ENCODE measurements at regions not wholly inside any gene's neighbourhood (a gene's known extent, or its start where the extent isn't known, plus 50 kb on each side); places are given as distances from the start of the nearest gene placed in this dataset.
"Not testable (repeated sequence)": the region's sequence is repeated elsewhere in the genome, so short reads cannot be mapped to it uniquely, and the experiment has no call there.

DNA sequence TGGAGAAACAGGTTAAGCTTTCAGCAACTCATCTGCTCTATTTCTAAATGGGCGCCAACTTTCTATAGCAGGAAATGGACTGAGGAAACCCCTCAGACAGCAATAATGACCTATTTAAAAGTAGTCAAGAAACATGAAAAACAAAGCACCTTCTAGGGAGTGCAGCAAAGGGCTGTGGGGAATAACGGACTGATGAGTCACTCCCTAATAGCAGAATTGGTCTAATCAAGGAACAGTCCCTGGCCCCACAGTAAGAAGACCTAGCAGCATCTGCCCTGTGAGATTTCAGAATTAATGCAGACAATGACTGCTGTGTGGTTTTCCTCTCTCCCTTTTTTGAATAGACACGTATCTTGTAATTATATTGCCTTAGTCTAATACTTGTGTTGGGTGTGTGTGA is 602.9 kb downstream of the IPMK start:
- Histone ChIP-seq H3K4me3 (no peak overlapping the region), H3K4me1 (no peaks in the 10 kb centered on the region), H3K27ac (no peak overlapping the region), H3K36me3 (no peaks in the 10 kb centered on the region), H3K9me3 (replicated peaks) (no peaks in the 10 kb centered on the region), H3K27me3 (no peaks in the 10 kb centered on the region)
- DNase-seq: no peak

DNA sequence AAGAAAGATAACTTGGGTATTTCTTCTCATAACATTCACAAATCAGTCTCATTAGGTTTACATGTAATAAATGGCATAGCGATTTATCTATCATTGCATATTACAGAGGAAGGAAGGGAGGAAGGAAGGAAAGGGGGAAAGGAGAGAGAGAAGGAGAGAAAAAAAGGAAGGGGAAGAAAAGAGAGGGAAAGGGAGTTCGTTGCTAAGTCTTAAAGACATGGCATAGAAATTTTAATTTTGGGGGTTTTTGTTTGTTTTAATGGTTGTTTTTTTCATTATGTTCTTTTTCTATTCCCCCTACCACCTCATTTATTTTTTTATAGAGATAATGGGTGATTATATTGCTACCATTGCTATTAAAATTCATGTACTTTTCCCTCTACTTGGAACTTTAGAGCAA is 604.3 kb downstream of the IPMK start:
- Histone ChIP-seq H3K4me3 (no peak overlapping the region), H3K9me3 (replicated peaks) (no peaks in the 10 kb centered on the region), H3K4me1 (no peaks in the 10 kb centered on the region), H3K36me3 (no peaks in the 10 kb centered on the region), H3K27me3 (no peaks in the 10 kb centered on the region), H3K27ac (no peak overlapping the region)
- no peak for DNase-seq

DNA sequence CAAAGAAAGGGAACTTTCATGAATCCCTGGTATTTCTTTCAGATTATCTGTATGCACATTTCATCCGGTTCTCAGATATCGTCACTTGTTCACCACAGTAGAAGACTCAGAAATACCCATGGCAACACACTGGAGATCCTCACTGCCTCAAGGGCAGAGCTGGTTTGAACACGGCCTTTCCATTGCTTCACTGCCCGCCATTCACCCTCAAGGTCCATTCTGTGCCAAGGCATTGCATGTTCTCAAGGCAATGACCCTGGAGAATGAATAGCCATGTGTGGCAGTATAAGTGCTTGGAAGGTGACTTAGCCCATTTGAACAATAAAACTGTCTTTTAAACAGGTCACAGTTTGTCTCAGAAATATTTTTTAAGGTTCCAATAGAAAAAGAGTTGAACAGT is 606.5 kb downstream of the IPMK start:
- no peak for DNase-seq
- no peaks in the 10 kb centered on the region for H3K9me3 ChIP-seq (replicated peaks)
- H3K4me3 ChIP-seq: no peak overlapping the region
- H3K36me3 ChIP-seq: no peaks in the 10 kb centered on the region
- H3K4me1 ChIP-seq: no peaks in the 10 kb centered on the region
- no peaks in the 10 kb centered on the region for H3K27me3 ChIP-seq
- no peak overlapping the region for H3K27ac ChIP-seq

DNA sequence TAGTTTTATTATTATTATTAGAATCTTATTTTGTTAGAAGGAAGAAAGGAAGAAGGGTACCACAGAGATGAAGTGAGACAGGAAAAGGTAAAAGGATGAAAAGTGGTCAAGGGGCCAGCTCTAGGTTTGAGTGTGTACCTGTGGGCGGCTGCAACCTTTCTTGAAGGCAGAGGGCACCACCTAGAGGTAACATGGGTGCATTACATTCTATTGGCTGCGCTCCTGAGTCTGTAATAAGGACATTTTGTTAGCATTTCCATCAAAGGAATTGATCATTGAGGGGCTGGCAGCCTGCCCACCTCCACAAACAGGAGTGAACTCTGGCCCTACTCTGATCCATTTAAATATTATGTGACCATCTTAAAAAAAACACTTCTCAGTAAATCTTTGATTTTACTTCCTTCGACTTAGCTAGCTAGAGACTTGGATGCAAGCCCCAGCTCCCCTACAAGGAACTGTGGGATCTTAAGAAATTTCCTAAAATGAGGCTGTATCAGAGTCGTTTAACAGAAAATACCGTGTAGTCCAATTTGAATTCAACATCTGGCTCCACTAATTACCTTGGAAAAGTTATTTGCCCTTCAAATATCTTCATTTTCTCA is 610.4 kb downstream of the IPMK start:
- Histone ChIP-seq H3K4me1 (no peaks in the 10 kb centered on the region), H3K9me3 (replicated peaks) (no peaks in the 10 kb centered on the region), H3K27ac (no peak overlapping the region), H3K4me3 (no peak overlapping the region), H3K36me3 (no peaks in the 10 kb centered on the region), H3K27me3 (no peaks in the 10 kb centered on the region)
- peak; percentile 9 to 67 for DNase-seq

DNA sequence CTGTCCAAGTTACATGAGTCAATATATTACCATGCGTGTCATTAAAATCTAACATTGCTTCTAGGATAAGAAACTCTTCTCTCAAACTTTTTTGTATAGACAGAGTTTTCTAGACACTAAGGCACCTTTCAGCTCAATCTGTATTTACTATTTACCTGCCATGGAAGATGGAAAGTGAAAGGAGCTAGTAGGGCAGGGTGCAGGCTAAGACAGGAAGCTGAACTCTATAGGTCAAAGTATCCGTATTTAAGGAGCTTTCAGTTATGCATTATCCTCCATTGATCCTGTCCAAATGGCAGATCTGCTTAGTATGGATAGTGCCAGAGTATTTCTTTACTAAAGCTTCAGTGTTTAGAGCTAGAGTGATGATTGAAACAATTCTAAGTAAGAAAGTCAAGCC is 612.8 kb downstream of the IPMK start:
- no peaks in the 10 kb centered on the region for H3K27me3 ChIP-seq
- no peak for DNase-seq
- H3K4me1 ChIP-seq: no peaks in the 10 kb centered on the region
- no peaks in the 10 kb centered on the region for H3K9me3 ChIP-seq (replicated peaks)
- H3K4me3 ChIP-seq: no peak overlapping the region
- no peak overlapping the region for H3K27ac ChIP-seq
- no peaks in the 10 kb centered on the region for H3K36me3 ChIP-seq

DNA sequence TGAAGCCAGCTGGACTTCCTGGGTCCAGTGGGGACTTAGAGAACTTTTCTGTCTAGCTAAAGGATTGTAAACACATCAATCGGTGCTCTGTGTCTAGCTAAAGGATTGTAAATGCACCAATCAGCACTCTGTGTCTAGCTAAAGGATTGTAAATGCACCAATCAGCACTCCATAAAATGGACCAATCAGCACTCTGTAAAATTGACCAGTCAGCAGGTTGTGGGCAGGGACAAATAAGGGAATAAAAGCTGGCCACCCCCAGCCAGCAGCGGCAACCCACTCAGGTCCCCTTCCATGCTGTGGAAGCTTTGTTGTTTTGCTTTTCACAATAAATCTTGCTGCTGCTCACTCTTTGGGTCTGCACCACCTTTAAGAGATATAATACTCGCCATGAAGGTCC is 622.6 kb downstream of the IPMK start:
- H3K4me3 ChIP-seq; H3K4me1 ChIP-seq; DNase-seq; H3K27me3 ChIP-seq; H3K27ac ChIP-seq; H3K9me3 ChIP-seq (replicated peaks); H3K36me3 ChIP-seq: not testable (repeated sequence)

DNA sequence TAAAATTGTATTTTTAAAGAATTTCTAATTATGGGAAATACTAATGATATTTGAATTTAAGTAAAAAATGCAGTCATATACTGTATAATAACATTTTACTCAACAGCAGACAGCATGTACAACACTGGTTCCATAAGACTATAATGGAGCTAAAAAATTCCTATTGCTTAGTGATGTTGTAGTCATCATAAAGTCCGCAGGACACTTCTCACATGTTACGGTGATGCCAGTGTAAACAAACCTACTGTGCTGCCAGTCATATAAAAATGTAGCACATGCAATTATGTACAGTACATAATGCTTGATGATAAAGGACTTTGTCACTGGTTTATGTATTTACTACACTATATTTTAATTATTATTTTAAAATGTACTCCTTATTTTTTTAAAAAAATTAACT is 629.3 kb downstream of the IPMK start:
- Histone ChIP-seq H3K27ac (no peak overlapping the region), H3K4me1 (no peaks in the 10 kb centered on the region), H3K4me3 (no peak overlapping the region), H3K36me3 (no peaks in the 10 kb centered on the region), H3K27me3 (no peaks in the 10 kb centered on the region), H3K9me3 (replicated peaks) (no peaks in the 10 kb centered on the region)
- no peak for DNase-seq

DNA sequence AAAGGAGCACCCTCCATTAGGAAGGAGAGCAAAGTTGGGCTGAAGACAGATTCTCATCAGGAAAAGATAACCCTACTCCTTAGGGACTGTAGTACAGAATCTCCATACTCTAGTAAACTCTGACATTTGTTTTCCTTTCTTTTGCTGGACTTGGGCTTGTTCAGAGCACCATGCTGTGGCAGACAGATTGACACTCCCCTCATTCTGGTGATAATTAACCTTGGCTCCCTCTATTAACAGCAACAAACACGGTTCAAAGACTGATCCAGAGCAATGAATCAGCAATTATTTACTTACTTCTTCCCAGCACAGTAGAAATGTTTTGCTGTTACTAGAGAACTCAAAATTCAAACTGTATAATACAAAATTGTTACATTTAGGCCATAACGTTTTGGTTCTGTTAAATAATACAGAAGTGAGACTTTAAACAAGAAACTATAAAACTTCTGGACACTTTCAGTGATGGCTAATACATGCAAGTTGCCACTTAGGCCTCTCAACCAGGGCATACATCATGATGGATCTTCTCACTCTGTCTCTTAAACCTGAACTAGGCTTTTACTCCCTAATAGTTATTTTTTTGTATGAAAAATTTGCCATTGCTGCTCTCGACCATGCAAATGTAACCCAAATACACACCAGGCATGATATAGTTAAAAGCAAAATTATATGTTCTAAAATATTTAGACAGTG is 639.0 kb downstream of the IPMK start:
- Histone ChIP-seq H3K4me3 (no peak overlapping the region), H3K27me3 (no peaks in the 10 kb centered on the region), H3K9me3 (replicated peaks) (no peaks in the 10 kb centered on the region), H3K27ac (no peak overlapping the region), H3K4me1 (no peaks in the 10 kb centered on the region), H3K36me3 (no peaks in the 10 kb centered on the region)
- no peak for DNase-seq

DNA sequence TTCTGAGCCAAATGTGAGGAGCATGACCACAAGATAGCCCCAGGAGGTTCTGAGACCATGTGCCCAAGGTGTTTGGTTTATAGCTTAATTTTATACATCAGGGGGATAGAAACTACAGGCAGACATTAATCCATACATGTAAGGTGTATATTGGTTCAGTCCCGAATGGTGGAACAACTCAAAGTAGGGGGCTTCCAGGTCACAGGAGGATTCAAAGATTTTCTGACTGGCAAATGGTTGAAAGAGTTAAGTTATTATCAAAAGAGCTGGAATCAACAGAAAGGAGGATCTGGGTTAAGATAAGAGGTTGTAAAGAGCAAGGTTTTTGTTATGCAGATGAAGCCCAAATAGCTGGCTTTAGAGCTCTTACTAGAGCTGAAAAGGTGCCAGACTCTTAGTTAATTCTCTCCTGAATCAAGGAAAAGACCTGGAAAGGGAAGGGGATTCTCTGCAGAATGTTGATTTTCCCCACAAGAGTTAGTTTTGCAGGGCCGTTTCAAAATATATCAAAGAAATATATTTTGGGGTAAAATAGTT is 640.0 kb downstream of the IPMK start:
- Histone ChIP-seq H3K4me3 (no peak overlapping the region), H3K4me1 (no peaks in the 10 kb centered on the region), H3K27me3 (no peaks in the 10 kb centered on the region), H3K36me3 (no peaks in the 10 kb centered on the region), H3K27ac (no peak overlapping the region), H3K9me3 (replicated peaks) (no peaks in the 10 kb centered on the region)
- DNase-seq: no peak

DNA sequence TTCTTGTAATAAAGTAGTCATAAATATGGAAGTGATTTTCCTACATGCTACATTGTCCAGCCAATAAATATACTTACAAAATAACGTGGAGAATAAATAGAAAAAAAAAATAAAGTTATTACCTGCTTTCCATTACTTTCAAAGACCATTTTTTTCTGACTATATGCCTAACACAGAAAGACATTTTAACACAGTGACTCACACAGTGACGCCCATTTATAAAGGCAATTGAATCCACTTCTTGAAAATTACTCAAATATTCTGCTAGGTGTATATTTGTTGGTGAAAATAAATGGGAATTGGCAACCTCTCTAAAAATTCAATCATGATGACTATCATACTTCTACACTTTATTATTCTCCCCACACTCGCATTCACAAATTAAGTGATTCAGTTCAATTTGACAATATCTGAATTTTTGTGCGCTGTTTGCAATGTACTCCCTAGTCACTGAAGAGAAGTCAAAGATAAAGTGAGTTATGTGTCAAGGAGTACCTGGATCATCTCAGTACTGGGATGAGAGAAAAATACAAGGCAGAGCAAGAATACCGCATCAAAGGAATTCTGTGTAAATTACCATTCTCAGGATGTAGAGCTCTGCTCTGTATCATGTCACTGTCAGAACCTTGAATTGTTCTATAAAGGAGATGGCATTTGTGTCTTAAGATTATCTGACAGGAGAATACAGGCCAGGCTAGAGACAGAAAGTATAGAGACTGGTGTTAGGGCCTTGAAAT is 642.7 kb downstream of the IPMK start:
- no peak for DNase-seq
- Histone ChIP-seq H3K9me3 (replicated peaks) (no peaks in the 10 kb centered on the region), H3K4me1 (no peaks in the 10 kb centered on the region), H3K27ac (no peak overlapping the region), H3K36me3 (no peaks in the 10 kb centered on the region), H3K27me3 (no peaks in the 10 kb centered on the region), H3K4me3 (no peak overlapping the region)

DNA sequence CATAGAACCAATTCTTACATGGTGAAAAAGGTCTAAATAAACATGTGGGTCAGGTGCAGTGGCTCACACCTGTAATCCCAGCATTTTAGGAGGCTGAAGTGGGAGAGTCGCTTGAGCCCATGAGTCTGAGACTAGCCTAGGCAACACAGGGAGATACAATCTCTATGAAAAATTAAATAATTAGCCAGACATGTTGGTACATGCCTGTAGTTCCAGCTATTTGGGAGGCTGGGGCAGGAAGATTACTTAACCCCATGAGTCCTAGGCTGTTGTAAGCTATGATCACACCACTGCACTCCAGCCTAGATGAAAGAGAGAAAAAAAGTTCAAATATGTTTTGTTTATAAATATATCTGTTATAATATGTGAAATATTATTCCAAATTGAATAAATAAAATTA is 643.6 kb downstream of the IPMK start:
- DNase-seq: no peak
- no peaks in the 10 kb centered on the region for H3K4me1 ChIP-seq
- H3K4me3 ChIP-seq: no peak overlapping the region
- no peak overlapping the region for H3K27ac ChIP-seq
- H3K36me3 ChIP-seq: no peaks in the 10 kb centered on the region
- no peaks in the 10 kb centered on the region for H3K9me3 ChIP-seq (replicated peaks)
- H3K27me3 ChIP-seq: no peaks in the 10 kb centered on the region

DNA sequence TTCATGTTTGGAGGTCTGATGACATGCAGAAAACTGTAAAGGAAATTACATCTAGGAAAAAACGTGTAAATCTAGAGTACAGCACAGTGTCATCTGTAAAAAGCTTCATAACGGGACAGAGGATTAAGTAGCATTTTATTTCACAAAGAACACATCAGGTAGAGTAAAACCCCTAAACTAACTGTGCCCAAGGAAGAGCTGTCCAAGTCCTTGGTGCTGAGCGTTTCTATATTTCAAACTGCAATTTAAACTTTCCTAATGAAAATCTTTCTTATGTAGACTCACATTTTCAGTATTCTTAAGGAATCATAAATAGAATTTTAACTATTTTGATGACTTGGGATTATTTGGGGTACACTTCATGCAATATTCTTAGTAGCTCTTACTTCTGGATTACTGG is 646.2 kb downstream of the IPMK start:
- DNase-seq: no peak
- H3K27me3 ChIP-seq: no peaks in the 10 kb centered on the region
- H3K4me1 ChIP-seq: no peaks in the 10 kb centered on the region
- no peak overlapping the region for H3K27ac ChIP-seq
- H3K9me3 ChIP-seq (replicated peaks): no peaks in the 10 kb centered on the region
- no peaks in the 10 kb centered on the region for H3K36me3 ChIP-seq
- H3K4me3 ChIP-seq: no peak overlapping the region

DNA sequence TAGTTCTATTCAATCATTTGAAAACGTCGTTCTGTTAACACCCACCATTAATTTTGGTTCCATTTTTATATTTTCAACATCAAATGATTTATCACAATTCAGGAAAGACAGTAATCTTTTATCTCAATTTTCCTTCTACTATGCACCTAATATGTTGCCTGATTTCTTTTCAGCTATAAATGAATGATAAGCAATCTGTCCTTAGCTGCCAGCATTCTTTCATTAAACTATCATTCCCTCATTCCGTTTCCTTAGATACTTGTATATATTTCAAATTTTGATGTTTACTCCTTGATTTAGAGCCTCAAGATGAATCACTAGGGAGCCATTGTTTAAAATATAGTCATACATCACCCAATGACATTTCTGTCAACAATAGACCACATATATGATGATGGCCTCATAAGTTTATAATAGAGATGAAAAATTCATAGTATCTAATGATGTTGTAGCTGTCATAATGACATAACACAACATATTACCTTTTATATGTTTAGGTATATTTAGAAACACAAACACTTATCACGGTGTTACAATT is 661.7 kb downstream of the IPMK start:
- Histone ChIP-seq H3K4me3 (no peak overlapping the region), H3K4me1 (no peaks in the 10 kb centered on the region), H3K36me3 (no peaks in the 10 kb centered on the region), H3K9me3 (replicated peaks) (no peaks in the 10 kb centered on the region), H3K27ac (no peak overlapping the region), H3K27me3 (no peaks in the 10 kb centered on the region)
- no peak for DNase-seq

DNA sequence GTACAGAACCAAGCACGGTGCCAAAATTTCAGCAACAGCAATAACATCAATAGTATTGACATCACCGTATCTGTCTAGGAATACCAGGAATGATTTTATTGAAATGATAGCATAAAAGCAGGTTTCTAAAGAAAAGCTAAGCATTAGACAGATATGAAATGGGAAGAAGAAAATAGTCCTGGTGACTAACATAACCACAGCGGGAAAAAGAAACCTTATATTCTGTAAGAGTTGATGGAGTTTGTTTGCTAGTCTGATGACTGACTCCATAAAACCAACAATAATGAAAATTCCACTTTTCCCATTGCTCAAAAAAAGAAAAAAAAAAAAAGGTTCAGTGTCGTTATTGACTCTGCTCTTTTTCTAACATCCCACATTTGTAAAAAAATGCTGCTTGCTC is 668.3 kb downstream of the IPMK start:
- Histone ChIP-seq H3K4me1 (no peaks in the 10 kb centered on the region), H3K36me3 (no peaks in the 10 kb centered on the region), H3K27ac (no peak overlapping the region), H3K27me3 (no peaks in the 10 kb centered on the region), H3K9me3 (replicated peaks) (no peaks in the 10 kb centered on the region), H3K4me3 (no peak overlapping the region)
- DNase-seq: no peak

DNA sequence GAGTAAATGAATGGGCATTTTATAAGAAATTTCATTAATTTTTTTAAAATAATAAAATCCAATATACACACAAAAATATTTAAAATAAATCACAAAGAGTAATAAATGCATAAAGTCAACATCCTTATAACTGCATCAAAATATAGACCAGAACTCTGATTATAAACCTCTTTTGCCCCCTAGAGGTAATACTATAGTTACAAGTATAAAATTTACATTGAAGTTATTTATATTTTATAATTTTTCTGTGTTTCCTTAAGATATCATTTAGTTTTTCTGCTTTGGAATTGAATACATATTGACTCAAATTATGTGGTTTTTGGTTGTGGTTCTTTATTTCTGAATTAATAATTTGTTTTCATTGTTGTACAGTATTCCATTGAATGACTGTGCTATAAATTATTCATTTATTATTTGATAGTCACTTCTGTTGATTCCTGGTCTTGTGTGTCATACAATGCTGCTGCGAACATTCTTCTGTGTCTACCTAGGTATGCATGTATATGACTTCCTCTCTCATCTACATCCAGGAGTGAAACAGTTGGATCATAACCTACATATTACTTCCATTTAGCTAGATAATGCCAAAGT is 673.6 kb downstream of the IPMK start:
- no peaks in the 10 kb centered on the region for H3K4me1 ChIP-seq
- no peaks in the 10 kb centered on the region for H3K27me3 ChIP-seq
- H3K9me3 ChIP-seq (replicated peaks): no peaks in the 10 kb centered on the region
- H3K4me3 ChIP-seq: no peak overlapping the region
- no peak for DNase-seq
- no peak overlapping the region for H3K27ac ChIP-seq
- H3K36me3 ChIP-seq: no peaks in the 10 kb centered on the region
